GM23248 (cell line): ENCODE measurements at regions not wholly inside any gene's neighbourhood (a gene's known extent, or its start where the extent isn't known, plus 50 kb on each side); places are given as distances from the start of the nearest gene placed in this dataset. TPM values are rescaled to one million over a fixed set of nuclear protein-coding genes. Genes with fewer than 3 reads are reported as not detected.
A peak's percentile ranks its signal among the peaks of the same experiment; 100 is the strongest.

Experiments
- DNase-seq: peaks from one replicate; pipeline ENCODE4 v3.0.0-alpha.2; 2015
- H2AFZ ChIP-seq: fragments of 200-600 bp; sonication (generic); 2 replicates; pipeline ENCODE4 v1.6.1; 2016; ENCODE audit warnings: antibody characterized with exemption
- H3F3A ChIP-seq: fragments of 200-600 bp; sonication (generic); 2 replicates; pipeline ENCODE4 v1.6.1; 2016; ENCODE audit warnings: mild to moderate bottlenecking, antibody characterized with exemption, mixed run types; ENCODE audit not compliant: insufficient read depth
- H3K27ac ChIP-seq: fragments of 200-600 bp; sonication (generic); 2 replicates; pipeline ENCODE4 v1.5.1; 2016; ENCODE audit warnings: mild to moderate bottlenecking
- H3K27me3 ChIP-seq: fragments of 200-600 bp; sonication (generic); replicated peaks from 2 replicates; pipeline ENCODE4 v1.6.1; 2016; ENCODE audit warnings: mild to moderate bottlenecking; ENCODE audit not compliant: insufficient read depth
- H3K36me3 ChIP-seq: fragments of 200-600 bp; sonication (generic); 2 replicates; pipeline ENCODE4 v1.6.1; 2016; ENCODE audit warnings: low read depth, mild to moderate bottlenecking
- H3K4me1 ChIP-seq: fragments of 200-600 bp; sonication (generic); 2 replicates; pipeline ENCODE4 v1.6.1; 2016; ENCODE audit warnings: mild to moderate bottlenecking; ENCODE audit not compliant: insufficient read depth
- H3K4me2 ChIP-seq: fragments of 200-600 bp; sonication (generic); one replicate; pipeline ENCODE4 v1.6.1; 2016; ENCODE audit warnings: mild to moderate bottlenecking; ENCODE audit not compliant: unreplicated experiment
- H3K4me3 ChIP-seq: fragments of 200-600 bp; sonication (generic); 2 replicates; pipeline ENCODE4 v1.5.1; 2016; ENCODE audit warnings: mild to moderate bottlenecking
- H3K79me2 ChIP-seq: fragments of 200-600 bp; sonication (generic); 2 replicates; pipeline ENCODE4 v1.6.1; 2016; ENCODE audit warnings: mild to moderate bottlenecking; ENCODE audit not compliant: insufficient read depth
- H3K9ac ChIP-seq: fragments of 200-600 bp; sonication (generic); 2 replicates; pipeline ENCODE4 v1.6.1; 2016; ENCODE audit warnings: mild to moderate bottlenecking
- H3K9me2 ChIP-seq: fragments of 200-600 bp; sonication (generic); 2 replicates; pipeline ENCODE4 v1.6.1; 2016; ENCODE audit warnings: mixed run types, mild to moderate bottlenecking, moderate library complexity; ENCODE audit not compliant: insufficient read depth
- H3K9me3 ChIP-seq: fragments of 200-600 bp; sonication (generic); one replicate; pipeline ENCODE4 v1.6.1; 2017; ENCODE audit warnings: low read depth
- H4K20me1 ChIP-seq: fragments of 200-600 bp; sonication (generic); 2 replicates; pipeline ENCODE4 v1.6.0; 2016; ENCODE audit not compliant: insufficient read depth
- EZH2 ChIP-seq: fragments of 200-600 bp; sonication (generic); IDR thresholded peaks from 2 replicates; pipeline ENCODE4 v1.6.1; 2018; ENCODE audit warnings: antibody characterized with exemption, mild to moderate bottlenecking; ENCODE audit not compliant: insufficient read depth, poor library complexity, severe bottlenecking
- EZH2phosphoT487 ChIP-seq: fragments of 200-600 bp; sonication (generic); IDR thresholded peaks from 2 replicates; pipeline ENCODE4 v1.6.1; 2018; ENCODE audit warnings: antibody characterized with exemption, moderate library complexity, mild to moderate bottlenecking, low read depth; ENCODE audit not compliant: insufficient read depth
- WGBS, 2 experiments: methylation state at CpG; one replicate each; pipeline ENCODE4 v1.1.6; 2015 to 2017; ENCODE audit warnings: low lambda C conversion rate in 2 of 2, low coverage in 1 of 2; ENCODE audit errors: missing lambda C conversion rate in 2 of 2; 5-methylcytosine and 5-hydroxymethylcytosine counted together
- in situ Hi-C: fragments of 300-500 bp; cut with MboI; formaldehyde crosslinking; loops from 2 replicates; pipeline ENCODE4 v1.15.0; 2020
- small RNA-seq: library from RNA; depleted of rRNA; stranded (forward); fragments of <200 nt; gene quantifications from one replicate; pipeline ENCODE3, GENCODE V24; 2014; ENCODE audit warnings: low read depth, low replicate concordance

DNA sequence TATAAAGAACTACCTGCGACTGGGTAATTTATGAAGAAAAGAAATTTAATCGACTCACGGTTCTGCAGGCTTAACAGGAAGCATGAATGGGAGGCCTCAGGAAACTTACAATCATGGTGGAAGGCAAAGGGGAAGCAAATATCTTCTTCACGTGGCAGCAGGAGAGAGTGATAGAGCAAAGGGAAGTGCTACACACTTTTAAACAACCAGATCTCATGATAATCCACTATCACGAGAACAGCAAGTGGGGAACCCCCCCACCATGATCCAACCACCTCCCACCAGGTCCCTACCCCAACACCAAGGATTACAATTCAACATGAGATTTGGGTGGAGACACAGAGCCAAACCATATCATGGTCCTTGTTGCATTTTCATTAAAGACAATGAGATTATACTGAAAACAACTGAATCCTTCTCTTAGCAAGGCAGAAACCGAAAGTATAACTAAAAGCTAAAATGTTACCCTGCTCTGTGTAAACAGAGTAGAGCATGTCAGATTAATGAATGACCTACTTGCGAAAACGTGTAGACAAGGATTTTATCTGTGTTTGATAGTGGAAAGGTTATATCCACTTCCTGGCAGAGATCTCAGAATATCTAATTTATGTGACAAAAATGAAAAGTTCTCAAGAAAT, 60.1 kb upstream of the RBBP8 start:
- no peaks in the 10 kb centered on the region for H4K20me1 ChIP-seq
- no peak overlapping the region for H3K4me3 ChIP-seq
- peak overlapping the region; percentile 52 for H2AFZ ChIP-seq
- H3K36me3 ChIP-seq, result no peaks in the 10 kb centered on the region
- no peak overlapping the region for H3K9ac ChIP-seq
- H3K4me1 ChIP-seq, result no peaks in the 10 kb centered on the region
- DNase-seq, result no peak
- TF ChIP-seq EZH2phosphoT487 (no peak), EZH2 (no peak)
- no peak overlapping the region for H3K4me2 ChIP-seq
- in situ Hi-C loops, result no loop called here
- H3F3A ChIP-seq, result no peaks in the 10 kb centered on the region
- no peaks in the 10 kb centered on the region for H3K9me2 ChIP-seq
- H3K27me3 ChIP-seq, result no peaks in the 10 kb centered on the region
- WGBS, 2 experiments, result 70 to 71% methylated on average over 8 of the region's 8 CpGs
- no peak overlapping the region for H3K27ac ChIP-seq
- no peaks in the 10 kb centered on the region for H3K79me2 ChIP-seq
- H3K9me3 ChIP-seq, result no peaks in the 10 kb centered on the region

DNA sequence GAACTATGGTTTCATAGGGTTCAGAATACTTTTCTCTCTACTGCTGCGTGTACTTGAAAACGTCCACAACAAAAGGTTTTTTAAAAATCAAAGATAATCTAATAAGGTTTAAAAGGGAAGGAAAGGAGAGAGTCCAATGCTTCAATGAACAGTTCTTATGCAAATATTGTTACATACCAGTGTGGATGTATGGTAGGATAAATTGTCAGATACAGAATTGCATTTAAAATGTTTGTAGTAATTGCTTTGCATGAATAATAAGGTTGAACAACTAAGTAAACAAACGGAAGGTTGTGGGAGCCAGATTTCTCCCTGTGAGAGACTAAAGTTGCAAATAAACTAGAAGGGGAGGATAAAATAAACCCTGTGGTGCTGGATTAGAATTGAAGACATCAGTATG, 53.8 kb upstream of the RBBP8 start:
- no peaks in the 10 kb centered on the region for H3K9me2 ChIP-seq
- no peak for DNase-seq
- H3K9me3 ChIP-seq, result no peaks in the 10 kb centered on the region
- no peak overlapping the region for H2AFZ ChIP-seq
- H3K27me3 ChIP-seq, result no peaks in the 10 kb centered on the region
- no peak for TF ChIP-seq EZH2phosphoT487
- TF ChIP-seq EZH2, result no peak
- H3K4me2 ChIP-seq, result no peak overlapping the region
- H3K36me3 ChIP-seq, result no peaks in the 10 kb centered on the region
- in situ Hi-C loops, result no loop called here
- H3K9ac ChIP-seq, result no peak overlapping the region
- H3K4me3 ChIP-seq, result no peak overlapping the region
- WGBS, 2 experiments, result 88 to 90% methylated on average over 3 of the region's 3 CpGs
- no peaks in the 10 kb centered on the region for H4K20me1 ChIP-seq
- no peaks in the 10 kb centered on the region for H3F3A ChIP-seq
- H3K79me2 ChIP-seq, result no peaks in the 10 kb centered on the region
- H3K4me1 ChIP-seq, result no peaks in the 10 kb centered on the region
- no peak overlapping the region for H3K27ac ChIP-seq

DNA sequence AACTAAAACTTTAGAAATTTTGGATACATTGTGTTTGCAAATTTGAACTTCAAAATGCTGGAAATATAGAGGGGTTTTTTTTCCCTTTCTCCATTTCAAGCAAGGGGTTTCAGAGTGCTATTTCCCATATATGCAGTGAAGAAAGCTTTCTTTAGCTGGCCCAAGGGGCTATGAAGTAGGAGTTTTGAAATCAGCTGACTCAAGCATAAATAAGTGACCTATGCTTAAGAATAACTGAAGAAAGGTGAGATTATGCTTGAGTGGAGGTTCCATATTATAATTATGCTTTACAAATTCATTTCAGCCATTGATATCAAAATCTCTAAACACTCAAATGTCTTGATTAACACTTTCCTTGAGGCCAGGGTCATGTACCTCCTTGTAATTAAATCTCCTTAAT, 51.0 kb upstream of the RBBP8 start:
- Histone ChIP-seq H3K9me3 (no peaks in the 10 kb centered on the region), H3K4me2 (no peak overlapping the region), H3K9ac (no peak overlapping the region), H3K36me3 (no peaks in the 10 kb centered on the region), H3K4me3 (no peak overlapping the region), H3K4me1 (no peaks in the 10 kb centered on the region), H2AFZ (no peak overlapping the region), H4K20me1 (no peaks in the 10 kb centered on the region), H3K27me3 (no peaks in the 10 kb centered on the region), H3K79me2 (no peaks in the 10 kb centered on the region), H3F3A (no peaks in the 10 kb centered on the region), H3K9me2 (no peaks in the 10 kb centered on the region), H3K27ac (no peak overlapping the region)
- no peak for TF ChIP-seq EZH2phosphoT487
- no peak for TF ChIP-seq EZH2
- in situ Hi-C loops, result no loop called here
- no peak for DNase-seq

DNA sequence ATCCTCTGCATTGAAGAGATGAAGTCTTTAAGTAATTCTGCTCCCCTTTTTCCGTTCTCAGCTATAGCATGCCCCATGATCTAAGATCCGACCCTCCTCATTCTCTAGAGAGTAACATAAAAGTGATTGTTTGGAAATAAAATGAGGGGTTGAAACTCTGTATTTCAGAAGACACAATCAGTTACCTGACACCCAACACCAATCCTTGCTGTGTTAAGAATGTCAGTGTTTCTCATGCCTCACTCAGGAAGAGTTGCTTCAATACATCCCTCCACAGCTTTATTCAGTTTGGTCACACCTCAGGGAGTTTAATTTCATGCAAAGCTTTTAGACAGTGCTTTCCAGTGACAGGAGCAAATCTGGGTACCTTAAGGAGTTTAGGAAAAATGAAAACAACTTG, 49.9 kb upstream of the RBBP8 start:
- Histone ChIP-seq H3K27ac (no peak overlapping the region), H3K9me3 (no peaks in the 10 kb centered on the region), H3K9me2 (no peaks in the 10 kb centered on the region), H3F3A (no peaks in the 10 kb centered on the region), H3K9ac (no peak overlapping the region), H3K4me2 (no peak overlapping the region), H3K79me2 (no peaks in the 10 kb centered on the region), H3K4me1 (no peaks in the 10 kb centered on the region), H3K36me3 (no peaks in the 10 kb centered on the region), H4K20me1 (no peaks in the 10 kb centered on the region), H3K27me3 (no peaks in the 10 kb centered on the region), H2AFZ (no peak overlapping the region), H3K4me3 (no peak overlapping the region)
- 81 to 82% methylated on average over 2 of the region's 2 CpGs for WGBS, 2 experiments
- TF ChIP-seq EZH2phosphoT487, result no peak
- no peak for TF ChIP-seq EZH2
- in situ Hi-C loops, result no loop called here
- DNase-seq, result no peak

Small RNAs in the stretch of these regions (small RNA-seq; reads per million reads assigned to genes)
- not detected for gene RNU6-1032P
